ENCODE measurements at regions not wholly inside any gene's neighbourhood (a gene's known extent, or its start where the extent isn't known, plus 50 kb on each side); places are given as distances from the start of the nearest gene placed in this dataset.

- Histone ChIP-seq H3K27me3 (ENCODE audit: control insufficient read depth, insufficient read depth, low read length) (no peaks in the 10 kb centered on the region), H3K4me3 (ENCODE audit: low read depth, low read length) (no peak overlapping the region), H3K9me3 (ENCODE audit: control insufficient read depth, insufficient read depth, low read length) (no peaks in the 10 kb centered on the region), H3K4me1 (ENCODE audit: control insufficient read depth, insufficient read depth, low read length) (no peaks in the 10 kb centered on the region), H3K9ac (ENCODE audit: low read depth, low read length) (no peak overlapping the region), H3K36me3 (ENCODE audit: control insufficient read depth, insufficient read depth, low read length) (no peaks in the 10 kb centered on the region), H3K27ac (ENCODE audit: low read depth, low read length) (no peak overlapping the region)
These were observed 150.1 kb downstream of the C12orf50 start for GRCh38 chr12:87879141-87879540.

- no peak overlapping the region for H3K27ac ChIP-seq (ENCODE audit: low read depth, low read length)
- H3K27me3 ChIP-seq (ENCODE audit: control insufficient read depth, insufficient read depth, low read length), result no peaks in the 10 kb centered on the region
- H3K36me3 ChIP-seq (ENCODE audit: control insufficient read depth, insufficient read depth, low read length), result no peaks in the 10 kb centered on the region
- H3K9ac ChIP-seq (ENCODE audit: low read depth, low read length), result no peak overlapping the region
- no peaks in the 10 kb centered on the region for H3K9me3 ChIP-seq (ENCODE audit: control insufficient read depth, insufficient read depth, low read length)
- no peak overlapping the region for H3K4me3 ChIP-seq (ENCODE audit: low read depth, low read length)
- peaks cover 10% of the 10 kb centered on the region for H3K4me1 ChIP-seq (ENCODE audit: control insufficient read depth, insufficient read depth, low read length)
These were observed 158.4 kb downstream of the C12orf50 start for GRCh38 chr12:87870493-87871460.

GRCh38 chr12:87870061-87870460 is 159.1 kb downstream of the C12orf50 start:
- no peaks in the 10 kb centered on the region for H3K9me3 ChIP-seq (ENCODE audit: control insufficient read depth, insufficient read depth, low read length)
- no peaks in the 10 kb centered on the region for H3K27me3 ChIP-seq (ENCODE audit: control insufficient read depth, insufficient read depth, low read length)
- no peaks in the 10 kb centered on the region for H3K36me3 ChIP-seq (ENCODE audit: control insufficient read depth, insufficient read depth, low read length)
- peaks cover 10% of the 10 kb centered on the region for H3K4me1 ChIP-seq (ENCODE audit: control insufficient read depth, insufficient read depth, low read length)
- H3K9ac ChIP-seq (ENCODE audit: low read depth, low read length), result no peak overlapping the region
- no peak overlapping the region for H3K27ac ChIP-seq (ENCODE audit: low read depth, low read length)
- H3K4me3 ChIP-seq (ENCODE audit: low read depth, low read length), result no peak overlapping the region

DNA sequence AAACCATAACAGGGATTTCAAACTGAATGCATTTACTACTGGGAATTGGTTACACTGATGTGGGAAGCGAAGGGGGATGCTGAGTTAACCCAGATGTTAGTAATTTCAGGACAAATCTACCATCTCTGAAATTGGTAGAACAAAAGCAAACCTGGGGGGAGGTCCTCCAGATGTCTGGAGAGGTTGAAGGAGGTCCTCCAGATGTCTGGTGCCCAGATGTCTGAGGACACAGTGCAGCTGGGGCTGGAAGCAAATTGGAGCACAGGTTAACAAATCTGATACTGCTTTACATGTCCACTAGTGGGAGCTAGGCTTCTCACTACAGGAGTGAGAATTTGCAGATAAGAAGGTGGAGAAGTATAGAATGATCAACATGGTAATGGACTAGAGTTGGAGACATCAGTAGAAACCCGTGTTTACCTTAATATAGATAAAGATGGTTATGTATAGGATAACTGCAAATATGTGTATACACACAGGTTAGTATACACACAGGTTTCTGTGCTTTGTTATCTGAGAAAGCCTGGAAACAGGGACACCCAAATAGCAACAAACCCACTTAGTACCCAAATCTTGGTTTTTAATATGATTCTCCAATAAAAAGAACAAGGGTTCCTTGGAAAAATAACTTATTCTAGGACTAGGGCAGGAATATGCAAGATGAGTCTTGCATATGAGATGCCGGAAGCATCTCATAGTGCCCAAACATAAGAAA is 162.5 kb downstream of the C12orf50 start:
- Histone ChIP-seq H3K27me3 (ENCODE audit: control insufficient read depth, insufficient read depth, low read length) (no peaks in the 10 kb centered on the region), H3K9ac (ENCODE audit: low read depth, low read length) (no peak overlapping the region)

DNA sequence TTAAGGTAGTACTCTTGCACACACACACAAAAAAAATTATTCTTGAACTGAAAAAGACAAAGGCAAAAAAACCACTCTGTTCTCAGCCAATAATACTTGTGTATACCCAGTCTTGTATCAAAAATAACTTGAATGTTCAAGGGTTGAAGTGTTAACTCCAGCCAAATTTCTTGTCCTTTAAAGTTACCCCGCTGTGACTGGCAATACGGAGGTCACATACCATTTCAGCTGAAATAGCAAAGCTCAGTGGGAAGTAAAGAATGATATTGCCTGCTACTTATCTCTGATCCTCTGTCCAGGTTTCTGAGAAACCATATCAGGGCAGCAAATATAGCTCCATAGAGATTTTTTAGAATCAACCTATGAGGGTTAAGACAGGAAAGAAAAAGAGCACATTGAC is 167.4 kb downstream of the C12orf50 start:
- Histone ChIP-seq H3K27ac (ENCODE audit: low read depth, low read length) (no peak overlapping the region), H3K27me3 (ENCODE audit: control insufficient read depth, insufficient read depth, low read length) (no peaks in the 10 kb centered on the region), H3K9me3 (ENCODE audit: control insufficient read depth, insufficient read depth, low read length) (no peaks in the 10 kb centered on the region), H3K9ac (ENCODE audit: low read depth, low read length) (no peak overlapping the region), H3K36me3 (ENCODE audit: control insufficient read depth, insufficient read depth, low read length) (no peaks in the 10 kb centered on the region), H3K4me1 (ENCODE audit: control insufficient read depth, insufficient read depth, low read length) (peaks cover 16% of the 10 kb centered on the region; the same call in 1 of the 2 replicates), H3K4me3 (ENCODE audit: low read depth, low read length) (no peak overlapping the region)

More for the DNA sequence above, 162.5 kb downstream of the C12orf50 start:
- H3K4me1 ChIP-seq (ENCODE audit: control insufficient read depth, insufficient read depth, low read length), result peaks cover 19% of the 10 kb centered on the region
- no peak overlapping the region for H3K27ac ChIP-seq (ENCODE audit: low read depth, low read length)
- no peaks in the 10 kb centered on the region for H3K36me3 ChIP-seq (ENCODE audit: control insufficient read depth, insufficient read depth, low read length)
- H3K9me3 ChIP-seq (ENCODE audit: control insufficient read depth, insufficient read depth, low read length), result no peaks in the 10 kb centered on the region
- no peak overlapping the region for H3K4me3 ChIP-seq (ENCODE audit: low read depth, low read length)

DNA sequence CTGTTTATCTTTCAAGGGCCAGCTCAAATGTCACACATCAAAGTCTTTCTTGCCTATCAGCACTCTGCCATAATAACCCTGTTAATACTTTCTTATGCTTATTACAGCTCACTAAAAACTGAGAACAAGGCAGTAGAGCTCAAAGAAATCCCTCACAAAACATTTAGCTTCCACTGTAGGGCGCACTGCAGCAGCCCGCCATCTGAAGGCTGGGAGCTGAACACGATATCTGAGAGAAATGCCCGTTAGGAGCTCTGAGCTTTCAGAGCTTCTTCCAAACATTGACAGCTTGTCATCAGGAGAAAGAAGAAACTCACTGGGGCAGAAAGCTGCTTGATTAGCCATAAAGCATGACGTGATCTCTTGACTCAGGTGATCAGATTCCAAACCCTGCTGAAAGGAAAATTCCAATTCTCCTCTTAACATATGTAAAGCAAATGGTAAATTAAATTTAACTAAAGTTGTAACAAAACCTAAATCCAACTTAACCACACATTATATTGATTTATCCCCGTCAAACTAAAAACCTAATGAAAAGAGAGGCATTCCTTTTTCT is 175.7 kb downstream of the C12orf50 start:
- Histone ChIP-seq H3K27ac (ENCODE audit: low read depth, low read length) (no peak overlapping the region), H3K27me3 (ENCODE audit: control insufficient read depth, insufficient read depth, low read length) (no peaks in the 10 kb centered on the region), H3K4me3 (ENCODE audit: low read depth, low read length) (no peak overlapping the region), H3K9me3 (ENCODE audit: control insufficient read depth, insufficient read depth, low read length) (no peaks in the 10 kb centered on the region), H3K4me1 (ENCODE audit: control insufficient read depth, insufficient read depth, low read length) (peaks cover 4% of the 10 kb centered on the region; the same call in 1 of the 2 replicates), H3K9ac (ENCODE audit: low read depth, low read length) (no peak overlapping the region), H3K36me3 (ENCODE audit: control insufficient read depth, insufficient read depth, low read length) (no peaks in the 10 kb centered on the region)

GRCh38 chr12:87849074-87849473 is 180.1 kb downstream of the C12orf50 start:
- Histone ChIP-seq H3K4me3 (ENCODE audit: low read depth, low read length) (no peak overlapping the region), H3K9ac (ENCODE audit: low read depth, low read length) (no peak overlapping the region), H3K4me1 (ENCODE audit: control insufficient read depth, insufficient read depth, low read length) (peaks cover 31% of the 10 kb centered on the region), H3K27me3 (ENCODE audit: control insufficient read depth, insufficient read depth, low read length) (no peaks in the 10 kb centered on the region), H3K9me3 (ENCODE audit: control insufficient read depth, insufficient read depth, low read length) (no peaks in the 10 kb centered on the region), H3K27ac (ENCODE audit: low read depth, low read length) (no peak overlapping the region), H3K36me3 (ENCODE audit: control insufficient read depth, insufficient read depth, low read length) (no peaks in the 10 kb centered on the region)

GRCh38 chr12:87848248-87848868 is 180.8 kb downstream of the C12orf50 start:
- H3K4me1 ChIP-seq (ENCODE audit: control insufficient read depth, insufficient read depth, low read length), result peaks cover 29% of the 10 kb centered on the region
- H3K4me3 ChIP-seq (ENCODE audit: low read depth, low read length), result no peak overlapping the region
- no peak overlapping the region for H3K27ac ChIP-seq (ENCODE audit: low read depth, low read length)
- H3K9ac ChIP-seq (ENCODE audit: low read depth, low read length), result no peak overlapping the region
- H3K9me3 ChIP-seq (ENCODE audit: control insufficient read depth, insufficient read depth, low read length), result no peaks in the 10 kb centered on the region
- no peaks in the 10 kb centered on the region for H3K27me3 ChIP-seq (ENCODE audit: control insufficient read depth, insufficient read depth, low read length)
- no peaks in the 10 kb centered on the region for H3K36me3 ChIP-seq (ENCODE audit: control insufficient read depth, insufficient read depth, low read length)

DNA sequence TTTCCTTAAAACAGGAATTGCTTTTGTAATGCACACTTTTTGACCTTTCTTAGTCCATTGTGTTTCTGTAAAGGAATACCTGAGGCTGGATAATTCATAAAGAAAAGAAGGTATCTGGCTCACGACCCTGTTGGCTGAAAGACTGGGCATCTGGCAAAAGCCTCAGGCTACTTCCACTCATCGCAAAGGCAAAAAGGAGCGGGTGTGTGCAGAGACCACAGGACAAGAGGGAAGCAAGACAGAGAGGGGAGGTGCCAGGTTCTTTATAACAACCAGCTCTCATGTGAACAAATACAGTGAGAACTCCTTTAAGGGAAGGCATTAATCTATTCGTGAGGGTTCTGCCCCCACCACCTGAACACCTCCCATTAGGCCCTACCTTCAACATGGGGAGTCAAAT is 182.1 kb downstream of the C12orf50 start:
- H3K36me3 ChIP-seq (ENCODE audit: control insufficient read depth, insufficient read depth, low read length), result no peaks in the 10 kb centered on the region
- no peaks in the 10 kb centered on the region for H3K27me3 ChIP-seq (ENCODE audit: control insufficient read depth, insufficient read depth, low read length)
- no peak overlapping the region for H3K4me3 ChIP-seq (ENCODE audit: low read depth, low read length)
- H3K27ac ChIP-seq (ENCODE audit: low read depth, low read length), result no peak overlapping the region
- H3K4me1 ChIP-seq (ENCODE audit: control insufficient read depth, insufficient read depth, low read length), result peaks cover 29% of the 10 kb centered on the region
- no peak overlapping the region for H3K9ac ChIP-seq (ENCODE audit: low read depth, low read length)
- H3K9me3 ChIP-seq (ENCODE audit: control insufficient read depth, insufficient read depth, low read length), result no peaks in the 10 kb centered on the region

- Histone ChIP-seq H3K9me3 (ENCODE audit: control insufficient read depth, insufficient read depth, low read length) (no peaks in the 10 kb centered on the region), H3K4me3 (ENCODE audit: low read depth, low read length) (no peak overlapping the region), H3K36me3 (ENCODE audit: control insufficient read depth, insufficient read depth, low read length) (no peaks in the 10 kb centered on the region), H3K4me1 (ENCODE audit: control insufficient read depth, insufficient read depth, low read length) (peaks cover 29% of the 10 kb centered on the region), H3K27me3 (ENCODE audit: control insufficient read depth, insufficient read depth, low read length) (no peaks in the 10 kb centered on the region), H3K9ac (ENCODE audit: low read depth, low read length) (no peak overlapping the region), H3K27ac (ENCODE audit: low read depth, low read length) (no peak overlapping the region)
These were observed 183.2 kb downstream of the C12orf50 start for GRCh38 chr12:87846045-87846444.
